Ishikawa (cell line): ENCODE measurements at regions not wholly inside any gene's neighbourhood (a gene's known extent, or its start where the extent isn't known, plus 50 kb on each side); places are given as distances from the start of the nearest gene placed in this dataset.

ENCODE experiments used
- CEBPB ChIP-seq: IDR thresholded peaks from 2 replicates; pipeline ENCODE4 v1.6.1; 2012
- CREB1 ChIP-seq: IDR thresholded peaks from 2 replicates; pipeline ENCODE4 v1.6.1; 2012; ENCODE audit warnings: low read depth
- EP300 ChIP-seq: IDR thresholded peaks from 2 replicates; pipeline ENCODE4 v1.6.1; 2012; ENCODE audit warnings: borderline replicate concordance
- FOXM1 ChIP-seq: IDR thresholded peaks from 2 replicates; pipeline ENCODE4 v1.6.1; 2012; ENCODE audit warnings: low read depth, borderline replicate concordance
- NFIC ChIP-seq: IDR thresholded peaks from 2 replicates; pipeline ENCODE4 v1.6.1; 2012
- RAD21 ChIP-seq: IDR thresholded peaks from 2 replicates; pipeline ENCODE4 v1.6.1; 2012; ENCODE audit warnings: low read depth
- TAF1 ChIP-seq: IDR thresholded peaks from 2 replicates; pipeline ENCODE4 v1.6.1; 2012; ENCODE audit warnings: low read depth, mild to moderate bottlenecking
- TCF12 ChIP-seq: IDR thresholded peaks from 2 replicates; pipeline ENCODE4 v1.6.1; 2012; ENCODE audit warnings: low read depth
- ZBTB7A ChIP-seq: IDR thresholded peaks from 2 replicates; pipeline ENCODE4 v1.6.1; 2012; ENCODE audit warnings: low read depth
- TF ChIP-seq, protein P1 (sequence below): IDR thresholded peaks from 2 replicates; pipeline ENCODE4 v1.6.1; 2012
- TF ChIP-seq, protein P2 (sequence below): IDR thresholded peaks from 2 replicates; pipeline ENCODE4 v1.6.1; 2012
- TF ChIP-seq, protein P3 (sequence below): IDR thresholded peaks from 2 replicates; pipeline ENCODE4 v1.6.1; 2012; ENCODE audit warnings: low read depth, mild to moderate bottlenecking

DNA sequence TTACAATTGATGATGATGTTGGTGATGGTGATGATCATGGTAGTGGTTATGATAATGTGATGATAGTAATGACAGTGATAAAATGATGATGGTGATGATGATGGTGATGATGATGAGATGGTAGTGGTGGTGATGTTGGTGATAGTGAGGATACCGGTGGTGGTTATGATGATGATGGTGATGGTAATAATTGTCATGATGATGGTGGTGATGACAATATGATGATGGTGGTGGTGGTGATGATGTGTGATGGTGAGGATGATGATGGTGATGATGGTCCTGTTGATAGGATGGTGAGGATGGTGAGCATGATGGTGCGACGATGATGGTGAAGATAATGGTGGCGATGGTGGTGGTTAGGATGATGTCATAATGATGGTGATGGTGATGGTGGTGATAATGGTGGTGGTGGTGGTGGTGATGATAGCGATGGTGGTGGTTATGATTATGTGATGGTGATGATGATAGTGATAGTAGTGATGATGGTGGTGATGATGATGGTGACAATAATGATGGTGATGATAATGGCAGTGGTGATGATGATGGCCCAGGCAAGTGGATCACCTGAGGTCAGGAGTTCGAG is 1129.9 kb downstream of the BRD1 start:
- TF ChIP-seq, protein P1, sequence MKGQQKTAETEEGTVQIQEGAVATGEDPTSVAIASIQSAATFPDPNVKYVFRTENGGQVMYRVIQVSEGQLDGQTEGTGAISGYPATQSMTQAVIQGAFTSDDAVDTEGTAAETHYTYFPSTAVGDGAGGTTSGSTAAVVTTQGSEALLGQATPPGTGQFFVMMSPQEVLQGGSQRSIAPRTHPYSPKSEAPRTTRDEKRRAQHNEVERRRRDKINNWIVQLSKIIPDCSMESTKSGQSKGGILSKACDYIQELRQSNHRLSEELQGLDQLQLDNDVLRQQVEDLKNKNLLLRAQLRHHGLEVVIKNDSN: no peak
- TF ChIP-seq, protein P2, sequence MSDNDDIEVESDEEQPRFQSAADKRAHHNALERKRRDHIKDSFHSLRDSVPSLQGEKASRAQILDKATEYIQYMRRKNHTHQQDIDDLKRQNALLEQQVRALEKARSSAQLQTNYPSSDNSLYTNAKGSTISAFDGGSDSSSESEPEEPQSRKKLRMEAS: no peak
- TF ChIP-seq CEBPB: no peak
- no peak for TF ChIP-seq EP300
- TF ChIP-seq, protein P3, sequence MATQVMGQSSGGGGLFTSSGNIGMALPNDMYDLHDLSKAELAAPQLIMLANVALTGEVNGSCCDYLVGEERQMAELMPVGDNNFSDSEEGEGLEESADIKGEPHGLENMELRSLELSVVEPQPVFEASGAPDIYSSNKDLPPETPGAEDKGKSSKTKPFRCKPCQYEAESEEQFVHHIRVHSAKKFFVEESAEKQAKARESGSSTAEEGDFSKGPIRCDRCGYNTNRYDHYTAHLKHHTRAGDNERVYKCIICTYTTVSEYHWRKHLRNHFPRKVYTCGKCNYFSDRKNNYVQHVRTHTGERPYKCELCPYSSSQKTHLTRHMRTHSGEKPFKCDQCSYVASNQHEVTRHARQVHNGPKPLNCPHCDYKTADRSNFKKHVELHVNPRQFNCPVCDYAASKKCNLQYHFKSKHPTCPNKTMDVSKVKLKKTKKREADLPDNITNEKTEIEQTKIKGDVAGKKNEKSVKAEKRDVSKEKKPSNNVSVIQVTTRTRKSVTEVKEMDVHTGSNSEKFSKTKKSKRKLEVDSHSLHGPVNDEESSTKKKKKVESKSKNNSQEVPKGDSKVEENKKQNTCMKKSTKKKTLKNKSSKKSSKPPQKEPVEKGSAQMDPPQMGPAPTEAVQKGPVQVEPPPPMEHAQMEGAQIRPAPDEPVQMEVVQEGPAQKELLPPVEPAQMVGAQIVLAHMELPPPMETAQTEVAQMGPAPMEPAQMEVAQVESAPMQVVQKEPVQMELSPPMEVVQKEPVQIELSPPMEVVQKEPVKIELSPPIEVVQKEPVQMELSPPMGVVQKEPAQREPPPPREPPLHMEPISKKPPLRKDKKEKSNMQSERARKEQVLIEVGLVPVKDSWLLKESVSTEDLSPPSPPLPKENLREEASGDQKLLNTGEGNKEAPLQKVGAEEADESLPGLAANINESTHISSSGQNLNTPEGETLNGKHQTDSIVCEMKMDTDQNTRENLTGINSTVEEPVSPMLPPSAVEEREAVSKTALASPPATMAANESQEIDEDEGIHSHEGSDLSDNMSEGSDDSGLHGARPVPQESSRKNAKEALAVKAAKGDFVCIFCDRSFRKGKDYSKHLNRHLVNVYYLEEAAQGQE: no peak
- no peak for TF ChIP-seq TAF1
- TF ChIP-seq CREB1: no peak
- TF ChIP-seq NFIC: no peak
- TF ChIP-seq ZBTB7A: no peak
- no peak for TF ChIP-seq RAD21
- TF ChIP-seq TCF12: no peak
- TF ChIP-seq FOXM1: no peak
